ENCODE measurements at regions not wholly inside any gene's neighbourhood (a gene's known extent, or its start where the extent isn't known, plus 50 kb on each side); places are given as distances from the start of the nearest gene placed in this dataset.

DNA sequence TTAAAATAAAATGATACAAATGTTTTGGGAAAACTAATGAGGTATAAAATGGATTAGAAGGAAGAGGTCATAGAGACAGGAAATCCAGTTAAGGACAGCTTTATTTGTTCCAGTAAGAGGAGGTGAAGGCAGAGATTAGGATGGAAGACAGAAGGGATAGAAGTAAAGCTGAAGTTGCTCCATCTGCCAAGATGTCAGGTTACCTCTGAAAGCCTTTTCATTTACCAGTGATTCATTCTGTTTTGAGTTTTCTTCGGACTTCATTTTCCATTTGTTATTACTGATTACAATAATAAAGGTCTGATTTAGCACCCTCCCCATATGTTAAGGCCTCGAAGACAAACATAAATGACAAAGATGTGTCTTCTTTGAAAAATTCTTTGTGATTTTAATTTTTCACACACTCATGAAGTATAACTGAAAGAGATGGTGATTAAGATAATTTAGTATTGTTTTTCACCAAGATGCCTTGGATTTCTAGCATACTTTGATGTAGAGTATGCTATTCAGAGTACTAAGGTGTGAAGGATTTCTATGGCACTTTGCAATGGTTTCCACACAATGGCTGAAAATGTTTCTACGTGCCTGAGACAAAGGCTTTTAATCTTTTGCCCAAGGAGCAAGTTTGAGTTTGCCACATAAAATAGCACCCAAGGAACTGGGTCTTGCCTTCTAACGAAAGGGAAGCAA, 75.4 kb upstream of the PLAAT1 start:
- TF ChIP-seq, protein P1, sequence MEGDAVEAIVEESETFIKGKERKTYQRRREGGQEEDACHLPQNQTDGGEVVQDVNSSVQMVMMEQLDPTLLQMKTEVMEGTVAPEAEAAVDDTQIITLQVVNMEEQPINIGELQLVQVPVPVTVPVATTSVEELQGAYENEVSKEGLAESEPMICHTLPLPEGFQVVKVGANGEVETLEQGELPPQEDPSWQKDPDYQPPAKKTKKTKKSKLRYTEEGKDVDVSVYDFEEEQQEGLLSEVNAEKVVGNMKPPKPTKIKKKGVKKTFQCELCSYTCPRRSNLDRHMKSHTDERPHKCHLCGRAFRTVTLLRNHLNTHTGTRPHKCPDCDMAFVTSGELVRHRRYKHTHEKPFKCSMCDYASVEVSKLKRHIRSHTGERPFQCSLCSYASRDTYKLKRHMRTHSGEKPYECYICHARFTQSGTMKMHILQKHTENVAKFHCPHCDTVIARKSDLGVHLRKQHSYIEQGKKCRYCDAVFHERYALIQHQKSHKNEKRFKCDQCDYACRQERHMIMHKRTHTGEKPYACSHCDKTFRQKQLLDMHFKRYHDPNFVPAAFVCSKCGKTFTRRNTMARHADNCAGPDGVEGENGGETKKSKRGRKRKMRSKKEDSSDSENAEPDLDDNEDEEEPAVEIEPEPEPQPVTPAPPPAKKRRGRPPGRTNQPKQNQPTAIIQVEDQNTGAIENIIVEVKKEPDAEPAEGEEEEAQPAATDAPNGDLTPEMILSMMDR (IDR thresholded peaks at IDR 0.05; ENCODE audit: borderline replicate concordance, extremely low read depth, low read length, poor library complexity, severe bottlenecking): no peak
- no peak for TF ChIP-seq EZH2 (IDR thresholded peaks at IDR 0.05; ENCODE audit: borderline replicate concordance, low read depth, low read length, severe bottlenecking)

Data from DND-41 (cell line).